Keratinocyte (primary cell): ENCODE measurements at regions not wholly inside any gene's neighbourhood (a gene's known extent, or its start where the extent isn't known, plus 50 kb on each side); places are given as distances from the start of the nearest gene placed in this dataset.

ENCODE experiments used
- DNase-seq: peaks from one replicate; pipeline ENCODE4 v3.0.0-alpha.2; 2011; ENCODE audit warnings: low read depth, missing footprints, low spot score
- FAIRE-seq: peaks from 2 replicates; lab custom pipeline; 2011; peaks lifted over from hg19 to GRCh38; lab: Jason Lieb, UNC
- H2AFZ ChIP-seq: 2 replicates; pipeline ENCODE4 v1.6.0; 2012; ENCODE audit warnings: low read length, control low read depth, inconsistent platforms; ENCODE audit not compliant: control insufficient read depth
- H3K27ac ChIP-seq: 2 replicates; pipeline ENCODE4 v1.5.1; 2011; ENCODE audit warnings: low read length; ENCODE audit not compliant: control insufficient read depth, insufficient read depth
- H3K27me3 ChIP-seq: 3 replicates; pipeline ENCODE4 v1.6.0; 2011; ENCODE audit warnings: low read length; ENCODE audit not compliant: control insufficient read depth, insufficient read depth; ENCODE audit errors: extremely low read depth
- H3K36me3 ChIP-seq, 2 experiments: 2 replicates in 1 of 2; 3 replicates in 1 of 2; pipeline ENCODE4 v1.5.1; 2011; ENCODE audit warnings: low read length in 2 of 2, mild to moderate bottlenecking in 1 of 2; ENCODE audit not compliant: control insufficient read depth in 2 of 2, insufficient read depth in 2 of 2; ENCODE audit errors: extremely low read depth in 1 of 2
- H3K4me1 ChIP-seq: 3 replicates; pipeline ENCODE4 v1.5.1; 2011; ENCODE audit warnings: low read length; ENCODE audit not compliant: control insufficient read depth, insufficient read depth; ENCODE audit errors: extremely low read depth
- H3K4me2 ChIP-seq: 3 replicates; pipeline ENCODE4 v1.6.0; 2011; ENCODE audit warnings: low read depth, low read length; ENCODE audit not compliant: control insufficient read depth, insufficient read depth; ENCODE audit errors: extremely low read depth
- H3K4me3 ChIP-seq, 3 experiments: fragments of 200-600 bp in 1 of 3; sonication (generic) in 1 of 3; 2 replicates in 2 of 3; 3 replicates in 1 of 3; pipeline ENCODE4 v1.5.1; 2011 to 2016; ENCODE audit warnings: low read length in 3 of 3, mild to moderate bottlenecking in 3 of 3, control low read depth in 2 of 3, inconsistent platforms in 1 of 3, low read depth in 1 of 3, mixed read lengths in 1 of 3, mixed run types in 1 of 3, moderate library complexity in 1 of 3; ENCODE audit not compliant: control insufficient read depth in 2 of 3, insufficient read depth in 2 of 3; ENCODE audit errors: extremely low read depth in 1 of 3
- H3K79me2 ChIP-seq: 2 replicates; pipeline ENCODE4 v1.6.0; 2012; ENCODE audit warnings: low read length; ENCODE audit not compliant: control insufficient read depth, insufficient read depth
- H3K9ac ChIP-seq: 3 replicates; pipeline ENCODE4 v1.6.0; 2011; ENCODE audit warnings: low read length; ENCODE audit not compliant: control insufficient read depth, insufficient read depth; ENCODE audit errors: extremely low read depth
- H3K9me1 ChIP-seq: 3 replicates; pipeline ENCODE4 v1.6.0; 2011; ENCODE audit warnings: low read length; ENCODE audit not compliant: control insufficient read depth, insufficient read depth; ENCODE audit errors: extremely low read depth
- H3K9me3 ChIP-seq: 2 replicates; pipeline ENCODE4 v1.5.1; 2012; ENCODE audit warnings: low read depth, low read length; ENCODE audit not compliant: control insufficient read depth
- H4K20me1 ChIP-seq: 3 replicates; pipeline ENCODE4 v1.6.0; 2011; ENCODE audit warnings: low read length; ENCODE audit not compliant: control insufficient read depth, insufficient read depth; ENCODE audit errors: extremely low read depth
- EZH2 ChIP-seq: IDR thresholded peaks from one replicate; pipeline ENCODE4 v1.6.1; 2012; ENCODE audit warnings: inconsistent platforms, mild to moderate bottlenecking, low read length, moderate library complexity
- dilution Hi-C: fragments of 300-500 bp; cut with MboI; formaldehyde crosslinking; loops from one replicate; pipeline ENCODE4 v1.7.0; 2020; ENCODE audit warnings: low sequenced_read_pairs; ENCODE audit not compliant: extremely low pct_ligation_motif_present
- TF ChIP-seq, protein P1 (sequence below), 3 experiments: IDR thresholded peaks in 1 of 3; conservative IDR thresholded peaks in 1 of 3; optimal IDR thresholded peaks in 1 of 3; 2 replicates in 2 of 3; 3 replicates in 1 of 3; pipeline versions ENCODE3 to v1.5.1; 2011; ENCODE audit warnings: low read length in 3 of 3, mild to moderate bottlenecking in 3 of 3, moderate library complexity in 2 of 3, control low read depth in 1 of 3, inconsistent platforms in 1 of 3; ENCODE audit not compliant: insufficient read depth in 2 of 3; ENCODE audit errors: extremely low read depth in 1 of 3

DNA sequence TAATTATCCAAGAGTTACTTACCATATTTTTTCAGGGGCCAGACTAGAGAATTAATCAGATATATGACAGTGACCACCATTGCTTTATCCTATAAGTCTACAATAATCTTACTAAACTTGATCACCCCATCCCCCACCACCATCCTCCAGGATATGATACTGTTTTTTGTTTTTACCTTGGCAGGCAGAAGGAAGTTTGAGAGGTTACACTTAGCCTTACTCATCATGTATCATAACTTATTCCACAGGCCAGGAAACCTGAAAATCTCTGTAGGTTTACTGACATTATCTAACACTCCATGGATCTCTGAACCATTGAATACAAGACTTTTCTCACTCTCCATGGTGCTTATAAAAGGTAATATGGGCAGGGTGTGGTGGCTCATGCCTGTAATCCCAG, 602.7 kb downstream of the KCNJ3 start:
- no peak overlapping the region for H3K4me3 ChIP-seq
- no peak overlapping the region for H3K27ac ChIP-seq
- TF ChIP-seq, protein P1, sequence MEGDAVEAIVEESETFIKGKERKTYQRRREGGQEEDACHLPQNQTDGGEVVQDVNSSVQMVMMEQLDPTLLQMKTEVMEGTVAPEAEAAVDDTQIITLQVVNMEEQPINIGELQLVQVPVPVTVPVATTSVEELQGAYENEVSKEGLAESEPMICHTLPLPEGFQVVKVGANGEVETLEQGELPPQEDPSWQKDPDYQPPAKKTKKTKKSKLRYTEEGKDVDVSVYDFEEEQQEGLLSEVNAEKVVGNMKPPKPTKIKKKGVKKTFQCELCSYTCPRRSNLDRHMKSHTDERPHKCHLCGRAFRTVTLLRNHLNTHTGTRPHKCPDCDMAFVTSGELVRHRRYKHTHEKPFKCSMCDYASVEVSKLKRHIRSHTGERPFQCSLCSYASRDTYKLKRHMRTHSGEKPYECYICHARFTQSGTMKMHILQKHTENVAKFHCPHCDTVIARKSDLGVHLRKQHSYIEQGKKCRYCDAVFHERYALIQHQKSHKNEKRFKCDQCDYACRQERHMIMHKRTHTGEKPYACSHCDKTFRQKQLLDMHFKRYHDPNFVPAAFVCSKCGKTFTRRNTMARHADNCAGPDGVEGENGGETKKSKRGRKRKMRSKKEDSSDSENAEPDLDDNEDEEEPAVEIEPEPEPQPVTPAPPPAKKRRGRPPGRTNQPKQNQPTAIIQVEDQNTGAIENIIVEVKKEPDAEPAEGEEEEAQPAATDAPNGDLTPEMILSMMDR (optimal IDR thresholded peaks at IDR 0.05 in 1 of 3, IDR thresholded peaks at IDR 0.05 in 1 of 3, conservative IDR thresholded peaks at IDR 0.05 in 1 of 3; ENCODE audit: extremely low read depth in 1 of 3, insufficient read depth in 2 of 3, low read length in 3 of 3) = no peak
- TF ChIP-seq EZH2 = no peak
- no peaks in the 10 kb centered on the region for H3K4me1 ChIP-seq
- dilution Hi-C loops = no loop called here
- H4K20me1 ChIP-seq = no peaks in the 10 kb centered on the region
- H3K4me2 ChIP-seq = no peak overlapping the region
- no peak overlapping the region for H2AFZ ChIP-seq
- H3K9me1 ChIP-seq = no peaks in the 10 kb centered on the region
- H3K9ac ChIP-seq = no peak overlapping the region
- DNase-seq = no peak
- H3K9me3 ChIP-seq = no peaks in the 10 kb centered on the region
- H3K79me2 ChIP-seq = no peaks in the 10 kb centered on the region
- FAIRE-seq = no peak
- H3K27me3 ChIP-seq = no peaks in the 10 kb centered on the region
- no peaks in the 10 kb centered on the region for H3K36me3 ChIP-seq

DNA sequence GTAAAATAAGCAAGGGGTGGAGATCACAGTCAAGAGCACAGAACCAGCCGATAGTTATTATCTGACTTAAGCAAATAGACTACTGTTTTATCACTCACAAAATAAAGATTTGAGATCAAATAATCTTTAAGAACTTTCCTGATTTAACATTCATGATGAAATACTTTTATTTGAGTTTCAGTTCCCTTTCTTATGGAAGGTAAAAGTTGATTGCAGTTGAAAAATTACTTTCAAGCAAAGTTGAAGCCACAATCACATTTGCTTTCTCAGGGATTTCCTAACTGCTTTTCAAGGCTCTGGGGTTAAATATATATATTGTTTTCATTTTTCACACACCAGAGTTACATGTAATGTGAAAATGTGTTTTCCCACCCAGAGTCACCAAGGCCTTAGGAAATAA, 599.5 kb downstream of the KCNJ3 start:
- Histone ChIP-seq H3K79me2 (no peaks in the 10 kb centered on the region), H3K4me3 (no peak overlapping the region), H3K4me1 (no peaks in the 10 kb centered on the region), H3K4me2 (no peak overlapping the region), H3K9ac (no peak overlapping the region), H3K9me1 (no peaks in the 10 kb centered on the region), H3K9me3 (no peaks in the 10 kb centered on the region), H3K27me3 (no peaks in the 10 kb centered on the region), H3K27ac (no peak overlapping the region), H4K20me1 (no peaks in the 10 kb centered on the region), H2AFZ (no peak overlapping the region), H3K36me3 (no peaks in the 10 kb centered on the region)
- dilution Hi-C loops = no loop called here
- FAIRE-seq = no peak
- DNase-seq = no peak
- TF ChIP-seq EZH2 = no peak
- TF ChIP-seq, protein P1 (optimal IDR thresholded peaks at IDR 0.05 in 1 of 3, IDR thresholded peaks at IDR 0.05 in 1 of 3, conservative IDR thresholded peaks at IDR 0.05 in 1 of 3; ENCODE audit: extremely low read depth in 1 of 3, insufficient read depth in 2 of 3, low read length in 3 of 3) = no peak
